IPS DF 6.9 (cell line): ENCODE measurements at regions not wholly inside any gene's neighbourhood (a gene's known extent, or its start where the extent isn't known, plus 50 kb on each side); places are given as distances from the start of the nearest gene placed in this dataset.

Experiments
- DNase-seq: peaks from one replicate; pipeline ENCODE4 v3.0.0-alpha.2; 2013; ENCODE audit warnings: low read depth, low spot score
- H3K27ac ChIP-seq: one replicate; pipeline ENCODE4 v1.5.1; 2013; ENCODE audit warnings: low read length, control low read depth
- H3K27me3 ChIP-seq: 2 replicates; pipeline ENCODE4 v1.6.1; 2013; ENCODE audit warnings: mild to moderate bottlenecking, low read length; ENCODE audit not compliant: control insufficient read depth, insufficient read depth
- H3K36me3 ChIP-seq: 2 replicates; pipeline ENCODE4 v1.6.1; 2013; ENCODE audit warnings: low read length; ENCODE audit not compliant: control insufficient read depth, insufficient read depth
- H3K4me1 ChIP-seq: 2 replicates; pipeline ENCODE4 v1.6.1; 2013; ENCODE audit warnings: low read length; ENCODE audit not compliant: control insufficient read depth, insufficient read depth
- H3K4me3 ChIP-seq: 2 replicates; pipeline ENCODE4 v1.5.1; 2013; ENCODE audit warnings: mild to moderate bottlenecking, low read length
- H3K9me3 ChIP-seq: 2 replicates; pipeline ENCODE4 v1.6.1; 2013; ENCODE audit warnings: low read length, inconsistent platforms; ENCODE audit not compliant: control insufficient read depth, insufficient read depth
- WGBS: extraction: QIAGEN DNeasy Blood & Tissue Kit; methylation state at CpG from one replicate; pipeline ENCODE4 v1.1.7; 2013; ENCODE audit warnings: mixed read lengths, missing lambda C conversion rate; ENCODE audit not compliant: insufficient read length, insufficient coverage; 5-methylcytosine and 5-hydroxymethylcytosine counted together

DNA sequence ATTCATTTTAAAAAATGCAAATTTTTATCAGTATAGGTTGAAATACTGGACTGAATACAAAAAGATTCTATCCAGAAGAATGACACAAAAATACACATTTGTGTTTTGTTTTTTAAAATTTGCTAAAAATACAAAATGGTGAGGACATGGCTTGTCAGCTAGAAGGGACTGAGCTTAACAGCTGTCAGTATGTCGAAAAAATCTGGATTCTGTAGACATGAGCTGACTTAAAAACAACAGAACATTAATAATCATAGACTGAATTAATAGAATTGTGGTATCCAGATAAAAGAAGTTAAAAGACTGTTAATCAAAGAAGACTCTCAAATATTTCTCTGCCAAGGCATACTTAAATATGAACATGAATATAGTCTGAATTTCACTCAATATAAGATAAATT lies 244.9 kb upstream of the CBLB start:
- no CpG with 5 or more reads among the region's 1 CpG for WGBS
- no peak overlapping the region for H3K4me3 ChIP-seq
- no peak for DNase-seq
- H3K4me1 ChIP-seq: no peaks in the 10 kb centered on the region
- H3K27me3 ChIP-seq: no peaks in the 10 kb centered on the region
- no peaks in the 10 kb centered on the region for H3K9me3 ChIP-seq
- no peak overlapping the region for H3K27ac ChIP-seq
- H3K36me3 ChIP-seq: no peaks in the 10 kb centered on the region

DNA sequence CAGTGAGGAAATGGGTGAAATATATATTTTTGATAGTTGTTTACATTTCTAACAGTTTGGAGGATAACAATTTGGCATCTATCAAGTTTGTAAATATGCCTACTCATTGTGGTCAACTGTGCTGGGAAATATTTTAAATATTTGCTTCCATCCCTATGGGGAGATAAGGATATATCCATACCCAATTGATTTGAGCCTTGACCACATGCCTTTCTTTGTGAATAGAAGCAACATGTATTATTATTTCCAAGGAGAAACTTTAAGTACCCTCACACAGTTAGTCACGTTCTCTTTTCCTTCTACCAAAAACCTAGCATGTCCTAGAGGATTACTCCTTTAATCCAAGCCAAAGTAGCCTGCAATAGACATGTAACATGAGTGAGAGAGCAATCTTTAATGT lies 245.4 kb upstream of the CBLB start:
- no CpG with 5 or more reads among the region's 1 CpG for WGBS
- no peaks in the 10 kb centered on the region for H3K4me1 ChIP-seq
- no peaks in the 10 kb centered on the region for H3K9me3 ChIP-seq
- H3K4me3 ChIP-seq: no peak overlapping the region
- no peak for DNase-seq
- no peaks in the 10 kb centered on the region for H3K27me3 ChIP-seq
- H3K36me3 ChIP-seq: no peaks in the 10 kb centered on the region
- no peak overlapping the region for H3K27ac ChIP-seq

DNA sequence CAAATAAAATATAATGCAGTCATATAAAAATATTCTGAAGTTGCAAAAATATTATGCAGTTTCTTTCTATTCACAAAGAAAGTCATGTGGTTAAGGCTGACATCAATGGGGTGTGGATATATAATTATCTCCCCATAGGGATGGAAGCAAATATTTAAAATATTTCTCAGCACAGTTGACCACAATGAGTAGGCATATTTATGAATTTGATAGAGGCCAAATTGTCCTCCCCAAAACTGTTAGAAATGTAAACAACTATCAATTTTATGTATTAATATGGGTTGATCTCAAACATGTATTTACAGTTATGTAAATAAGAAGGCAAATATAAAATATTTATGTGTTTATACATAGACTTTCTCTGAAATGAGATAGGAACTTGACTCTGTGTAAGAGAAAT lies 246.0 kb upstream of the CBLB start:
- H3K27ac ChIP-seq: no peak overlapping the region
- no peak for DNase-seq
- no peaks in the 10 kb centered on the region for H3K36me3 ChIP-seq
- no peaks in the 10 kb centered on the region for H3K9me3 ChIP-seq
- no peak overlapping the region for H3K4me3 ChIP-seq
- H3K27me3 ChIP-seq: no peaks in the 10 kb centered on the region
- no peaks in the 10 kb centered on the region for H3K4me1 ChIP-seq

DNA sequence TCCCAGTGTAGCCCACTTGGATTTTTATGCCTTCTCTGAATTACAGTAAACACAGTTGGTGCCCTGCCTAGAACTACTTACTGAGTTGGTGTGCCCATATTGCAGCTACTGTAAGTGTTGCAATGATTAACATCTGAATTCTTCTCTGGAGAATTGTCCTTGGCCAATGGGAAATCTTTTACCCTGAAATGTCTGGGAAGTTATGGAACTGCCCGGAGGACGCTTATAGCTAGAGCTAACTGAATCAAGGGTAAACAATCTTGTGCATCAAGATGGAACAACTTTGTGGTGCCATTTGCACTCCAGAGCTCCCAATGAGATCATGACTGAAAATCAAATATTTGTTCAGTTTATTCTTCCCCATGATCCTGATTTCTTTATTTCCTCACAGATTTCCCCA lies 246.7 kb upstream of the CBLB start:
- no peak for DNase-seq
- no CpG with 5 or more reads among the region's 2 CpGs for WGBS
- H3K27ac ChIP-seq: no peak overlapping the region

DNA sequence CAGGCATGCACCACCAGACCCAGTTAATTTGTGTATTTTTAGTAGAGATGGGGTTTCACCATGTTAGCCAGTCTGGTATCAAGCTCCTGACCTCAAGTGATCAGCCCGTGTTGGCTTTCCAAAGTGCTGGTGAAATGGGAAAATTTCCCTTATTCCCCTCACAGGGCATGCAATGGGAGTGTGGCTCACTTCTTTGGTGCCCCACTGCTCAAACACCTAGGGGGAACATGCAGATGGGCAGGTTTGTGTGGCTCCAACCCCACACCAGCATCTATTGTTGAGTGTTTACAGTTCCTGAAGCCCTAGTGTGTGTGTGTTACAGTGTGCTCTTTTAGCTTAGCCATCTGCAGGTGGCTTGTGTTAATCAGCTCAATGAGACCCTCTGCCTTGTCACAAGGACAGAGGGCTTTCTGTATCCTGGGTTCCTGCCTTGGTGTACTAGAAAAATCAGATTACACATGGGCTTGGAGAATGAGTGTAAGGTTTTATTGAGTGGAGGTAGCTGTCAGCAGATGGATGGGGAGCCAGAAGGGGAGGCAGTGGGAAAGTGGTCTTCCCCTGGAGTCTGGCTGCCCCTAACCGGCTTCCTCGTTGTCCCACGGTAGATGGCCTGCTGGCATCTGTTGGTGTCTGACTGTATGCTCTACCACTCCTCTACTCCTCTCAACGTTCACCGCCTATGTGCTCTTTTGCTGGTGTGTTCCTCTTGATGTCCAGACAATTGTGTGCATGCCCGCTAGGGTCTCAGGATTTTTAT lies 248.1 kb upstream of the CBLB start:
- Histone ChIP-seq H3K27me3 (no peaks in the 10 kb centered on the region), H3K9me3 (no peaks in the 10 kb centered on the region), H3K4me3 (no peak overlapping the region), H3K27ac (no peak overlapping the region), H3K4me1 (no peaks in the 10 kb centered on the region), H3K36me3 (no peaks in the 10 kb centered on the region)
- DNase-seq: no peak
- no CpG with 5 or more reads among the region's 7 CpGs for WGBS

More for the DNA sequence above, 246.7 kb upstream of the CBLB start:
- Histone ChIP-seq H3K4me3 (no peak overlapping the region), H3K36me3 (no peaks in the 10 kb centered on the region), H3K4me1 (no peaks in the 10 kb centered on the region), H3K27me3 (no peaks in the 10 kb centered on the region), H3K9me3 (no peaks in the 10 kb centered on the region)

DNA sequence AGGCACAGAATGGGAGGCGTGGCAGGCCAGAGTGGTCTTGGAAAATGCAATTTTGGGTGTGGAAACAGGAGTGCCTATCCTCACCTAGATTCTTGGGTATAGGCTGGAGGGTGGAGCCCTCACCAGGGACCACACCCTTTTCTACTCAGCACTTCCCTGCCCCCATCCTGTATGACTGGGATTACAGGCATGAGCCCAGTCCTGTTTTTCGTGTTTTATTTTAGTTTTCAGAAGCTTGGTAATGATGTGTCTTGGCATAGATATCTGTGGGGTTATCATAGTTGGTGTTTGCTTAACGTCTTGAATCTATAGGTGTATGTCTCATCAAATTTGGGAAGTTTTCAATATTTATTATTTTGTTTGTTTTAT lies 248.7 kb upstream of the CBLB start:
- Histone ChIP-seq H3K9me3 (no peaks in the 10 kb centered on the region), H3K4me1 (no peaks in the 10 kb centered on the region), H3K4me3 (no peak overlapping the region), H3K27ac (no peak overlapping the region), H3K27me3 (no peaks in the 10 kb centered on the region), H3K36me3 (no peaks in the 10 kb centered on the region)
- WGBS: no CpG with 5 or more reads among the region's 3 CpGs
- no peak for DNase-seq

DNA sequence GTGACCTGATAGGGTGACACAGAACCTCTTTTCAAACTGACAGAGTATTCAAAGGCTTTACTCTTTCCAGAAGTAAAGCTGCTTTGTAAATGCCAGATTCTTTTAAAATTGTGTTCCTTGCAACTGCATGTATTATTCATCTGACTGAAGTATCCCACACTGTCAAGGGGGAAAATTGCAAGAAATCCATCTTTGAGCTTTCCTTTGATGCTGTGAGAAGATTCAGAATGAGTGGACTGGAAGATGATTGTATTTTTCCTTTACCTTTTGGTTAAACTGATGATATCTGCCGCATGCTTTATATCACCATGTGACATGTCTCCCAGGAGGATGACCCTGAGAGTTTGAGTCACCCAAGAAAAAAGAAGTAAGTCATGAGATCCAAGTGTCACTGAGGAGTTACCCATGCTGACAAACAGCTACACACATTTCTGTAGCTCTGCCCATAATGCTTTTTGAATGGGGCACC lies 250.8 kb upstream of the CBLB start:
- no CpG with 5 or more reads among the region's 1 CpG for WGBS
- Histone ChIP-seq H3K27ac (no peak overlapping the region), H3K36me3 (no peaks in the 10 kb centered on the region), H3K27me3 (no peaks in the 10 kb centered on the region), H3K9me3 (no peaks in the 10 kb centered on the region), H3K4me3 (no peak overlapping the region), H3K4me1 (no peaks in the 10 kb centered on the region)
- no peak for DNase-seq

DNA sequence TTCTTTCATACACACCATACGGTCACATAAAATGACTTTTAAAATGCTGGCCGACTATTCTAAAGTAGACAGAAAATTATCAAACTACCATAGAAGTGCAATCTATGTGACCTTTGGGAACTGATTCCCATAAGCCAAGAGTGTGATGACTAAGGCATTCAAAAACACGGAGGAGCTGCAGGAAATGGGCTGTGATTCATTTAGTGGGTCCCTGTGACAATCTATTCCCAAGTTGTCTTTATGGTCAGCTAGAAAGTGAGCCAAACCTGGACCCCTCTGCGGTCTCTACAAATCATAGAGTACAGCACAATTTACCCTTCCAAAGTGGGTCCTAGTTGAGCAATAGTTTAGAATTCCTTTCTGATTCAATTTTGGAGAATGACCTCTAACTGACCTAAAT lies 251.5 kb upstream of the CBLB start:
- no peaks in the 10 kb centered on the region for H3K36me3 ChIP-seq

DNA sequence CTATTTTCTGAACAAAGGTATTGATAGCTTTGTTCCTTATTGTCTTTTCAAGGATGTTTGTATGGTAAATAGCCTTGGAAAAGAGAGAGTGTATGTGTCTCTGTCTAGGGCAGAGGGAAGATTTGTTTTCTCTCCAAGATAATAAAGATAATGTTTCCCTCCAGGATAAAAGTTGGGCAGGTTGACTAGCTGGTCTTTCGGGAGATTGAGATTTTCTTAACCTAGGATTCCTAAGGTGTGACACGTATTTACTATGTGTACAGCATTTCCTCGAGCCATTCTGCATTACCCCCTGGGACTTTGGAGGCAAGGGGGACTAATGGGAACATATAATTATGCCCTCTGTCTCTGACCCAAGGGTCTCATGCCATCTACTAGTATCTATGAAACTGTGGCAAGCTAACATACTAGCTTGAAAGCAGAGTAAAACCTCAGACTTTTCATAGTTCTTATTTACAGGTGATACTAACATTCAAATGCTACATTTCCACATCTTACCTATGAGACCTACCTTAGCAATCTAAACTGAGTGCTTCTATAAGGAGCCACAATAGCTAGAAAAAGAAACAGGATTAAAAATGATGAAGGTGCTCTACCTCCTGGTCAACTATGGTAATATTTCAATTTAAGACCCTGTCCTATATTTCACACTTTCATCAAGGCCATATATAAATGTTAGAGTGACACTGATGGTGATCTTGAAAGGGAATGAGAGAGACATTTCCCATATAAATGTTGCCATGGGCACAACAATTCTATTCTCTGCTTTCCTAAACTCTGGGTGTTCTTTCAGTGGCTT lies 252.9 kb upstream of the CBLB start:
- H3K27ac ChIP-seq: no peak overlapping the region
- DNase-seq: no peak
- no peak overlapping the region for H3K4me3 ChIP-seq
- H3K36me3 ChIP-seq: no peaks in the 10 kb centered on the region
- no peaks in the 10 kb centered on the region for H3K27me3 ChIP-seq
- no peaks in the 10 kb centered on the region for H3K4me1 ChIP-seq
- no peaks in the 10 kb centered on the region for H3K9me3 ChIP-seq
- WGBS: no CpG with 5 or more reads among the region's 3 CpGs

More for the DNA sequence above, 251.5 kb upstream of the CBLB start:
- Histone ChIP-seq H3K9me3 (no peaks in the 10 kb centered on the region), H3K4me3 (no peak overlapping the region), H3K27me3 (no peaks in the 10 kb centered on the region), H3K4me1 (no peaks in the 10 kb centered on the region), H3K27ac (no peak overlapping the region)
- WGBS: no CpG with 5 or more reads among the region's 4 CpGs
- DNase-seq: no peak

DNA sequence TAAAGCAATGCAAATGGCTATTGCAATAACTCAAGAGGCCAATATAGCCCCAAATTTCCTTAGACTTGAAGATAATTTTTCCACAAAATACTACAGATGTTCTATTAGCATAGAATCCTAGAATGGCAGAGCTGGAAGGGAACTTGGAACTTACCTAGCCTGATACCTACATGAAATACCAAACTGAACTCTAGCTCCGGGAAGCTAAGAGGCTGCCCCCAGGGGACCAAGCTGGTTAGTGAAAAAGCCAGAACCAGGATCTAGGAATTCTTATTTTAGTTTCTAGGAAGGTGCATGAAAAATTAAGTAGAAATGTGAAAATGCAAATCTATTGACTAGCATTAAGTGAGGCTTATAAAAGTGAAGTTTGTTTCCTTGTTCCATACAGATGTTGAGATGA lies 256.0 kb upstream of the CBLB start:
- no peaks in the 10 kb centered on the region for H3K36me3 ChIP-seq
- no peaks in the 10 kb centered on the region for H3K27me3 ChIP-seq
- WGBS: no CpG with 5 or more reads among the region's 1 CpG
- no peak overlapping the region for H3K27ac ChIP-seq
- H3K4me1 ChIP-seq: no peaks in the 10 kb centered on the region
- no peak for DNase-seq
- no peaks in the 10 kb centered on the region for H3K9me3 ChIP-seq
- H3K4me3 ChIP-seq: no peak overlapping the region

DNA sequence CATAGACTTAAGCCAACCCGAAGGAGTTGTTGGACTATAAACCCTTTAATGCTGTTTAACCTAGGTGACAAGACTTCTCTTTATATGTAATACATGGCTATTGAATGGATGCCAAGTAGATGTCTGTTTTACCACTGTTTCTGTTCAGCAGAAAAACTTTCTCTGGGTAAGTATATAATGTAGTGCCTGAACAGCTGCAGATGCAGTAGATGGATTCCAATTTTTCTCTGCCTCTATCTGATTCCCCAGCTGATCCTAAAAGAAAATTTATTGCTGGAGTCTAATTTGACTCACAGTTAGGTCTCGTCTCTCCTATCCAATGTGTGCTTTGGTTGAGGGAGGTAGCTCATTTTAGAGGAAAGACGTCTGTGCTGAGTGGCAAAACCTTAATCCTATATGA lies 256.5 kb upstream of the CBLB start:
- Histone ChIP-seq H3K9me3 (no peaks in the 10 kb centered on the region), H3K4me3 (no peak overlapping the region), H3K27ac (no peak overlapping the region), H3K4me1 (no peaks in the 10 kb centered on the region), H3K36me3 (no peaks in the 10 kb centered on the region), H3K27me3 (no peaks in the 10 kb centered on the region)
- no CpG with 5 or more reads among the region's 3 CpGs for WGBS
- no peak for DNase-seq
